HEK293 (cell line): ENCODE measurements at regions not wholly inside any gene's neighbourhood (a gene's known extent, or its start where the extent isn't known, plus 50 kb on each side); places are given as distances from the start of the nearest gene placed in this dataset.

Experiments
- CTCF ChIP-seq: fragments of 450-650 bp; formaldehyde crosslinking; IDR thresholded peaks from 2 replicates; pipeline ENCODE4 v1.5.1; 2016; ENCODE audit warnings: missing biosample characterization, missing genetic modification characterization
- ZNF335 ChIP-seq: fragments of 450-650 bp; formaldehyde crosslinking; conservative IDR thresholded peaks from 2 replicates; pipeline ENCODE4 v1.5.1; 2016; ENCODE audit warnings: missing biosample characterization, missing genetic modification characterization
- ZNF416 ChIP-seq: fragments of 450-650 bp; formaldehyde crosslinking; IDR thresholded peaks from 2 replicates; pipeline ENCODE4 v1.5.1; 2016; ENCODE audit warnings: missing biosample characterization, missing genetic modification characterization
- ZNF449 ChIP-seq: fragments of 450-650 bp; formaldehyde crosslinking; IDR thresholded peaks from 2 replicates; pipeline ENCODE4 v1.5.1; 2017; ENCODE audit warnings: missing biosample characterization, mild to moderate bottlenecking, missing genetic modification characterization, moderate library complexity

DNA sequence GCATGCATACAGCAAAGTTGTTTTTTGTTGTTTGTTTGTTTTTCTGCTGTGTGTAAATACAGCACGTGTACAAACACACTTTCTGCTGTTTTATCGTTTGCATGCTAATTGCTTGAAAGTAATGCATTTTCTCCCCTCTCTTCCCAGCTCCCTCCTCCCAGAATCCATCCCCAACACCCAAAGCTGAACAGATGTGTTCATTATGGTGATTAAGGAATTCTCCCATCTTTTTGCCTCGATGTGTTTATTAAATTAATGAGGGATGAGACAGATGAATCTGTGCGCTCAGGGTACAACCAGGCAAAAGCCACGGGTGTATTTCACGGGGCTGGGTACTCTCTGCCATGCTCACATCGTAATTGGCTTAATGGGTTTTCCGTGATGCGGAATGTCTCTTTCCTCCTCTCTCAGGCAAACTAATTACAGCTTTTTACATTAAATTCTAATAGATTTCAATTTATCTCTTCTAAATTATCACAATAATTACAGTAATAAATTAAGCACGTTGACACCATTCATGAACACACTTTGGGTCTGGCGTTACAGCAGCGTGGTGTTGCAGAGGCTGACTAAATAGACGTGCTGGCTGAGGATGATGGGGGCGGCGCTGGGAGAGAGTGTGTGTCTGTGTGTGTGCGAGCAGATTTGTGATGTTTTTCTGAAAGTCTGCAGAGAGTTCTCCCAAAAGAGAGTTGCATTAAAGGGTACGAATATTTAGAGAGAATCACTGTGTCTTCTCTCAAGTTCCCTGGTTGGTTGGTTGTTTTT is 117.7 kb downstream of the CRLF2 start:
- TF ChIP-seq CTCF (tag by site-specific recombination): no peak
- TF ChIP-seq ZNF449: no peak
- no peak for TF ChIP-seq ZNF335 (tag by site-specific recombination)
- TF ChIP-seq ZNF416: no peak
